ENCODE measurements at regions not wholly inside any gene's neighbourhood (a gene's known extent, or its start where the extent isn't known, plus 50 kb on each side); places are given as distances from the start of the nearest gene placed in this dataset.

- no peak for TF ChIP-seq CTCF (conservative IDR thresholded peaks at IDR 0.05 in 1 of 2, IDR thresholded peaks at IDR 0.05 in 1 of 2; ENCODE audit: low read depth in 1 of 2, low read length in 2 of 2)
- TF ChIP-seq EZH2 (IDR thresholded peaks at IDR 0.05; ENCODE audit: low read length, missing control alignments), result no peak
Observed at GRCh38 chr4:66655505-66655904, 889.8 kb downstream of the CENPC start.
